ENCODE measurements at regions not wholly inside any gene's neighbourhood (a gene's known extent, or its start where the extent isn't known, plus 50 kb on each side); places are given as distances from the start of the nearest gene placed in this dataset.

DNA sequence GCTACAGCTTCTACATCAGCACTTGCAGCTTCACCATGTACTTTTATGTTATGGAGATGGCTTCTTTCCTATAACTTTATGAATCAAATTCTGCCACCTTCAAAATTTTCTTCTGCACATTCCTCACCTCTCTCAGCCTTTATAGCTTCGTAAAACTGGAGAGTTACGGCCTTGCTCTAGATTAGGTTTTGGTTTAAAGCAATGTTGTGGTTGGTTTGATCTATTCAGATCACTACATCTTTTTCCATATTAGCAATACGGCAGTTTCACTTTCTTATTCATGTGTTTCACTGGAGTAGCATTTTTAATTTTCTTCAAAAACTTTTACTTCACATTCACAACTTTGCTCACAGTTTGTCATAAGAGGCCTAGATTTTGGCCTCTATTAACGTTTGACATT, 242.9 kb upstream of the GYPC start:
- TF ChIP-seq, protein P1, sequence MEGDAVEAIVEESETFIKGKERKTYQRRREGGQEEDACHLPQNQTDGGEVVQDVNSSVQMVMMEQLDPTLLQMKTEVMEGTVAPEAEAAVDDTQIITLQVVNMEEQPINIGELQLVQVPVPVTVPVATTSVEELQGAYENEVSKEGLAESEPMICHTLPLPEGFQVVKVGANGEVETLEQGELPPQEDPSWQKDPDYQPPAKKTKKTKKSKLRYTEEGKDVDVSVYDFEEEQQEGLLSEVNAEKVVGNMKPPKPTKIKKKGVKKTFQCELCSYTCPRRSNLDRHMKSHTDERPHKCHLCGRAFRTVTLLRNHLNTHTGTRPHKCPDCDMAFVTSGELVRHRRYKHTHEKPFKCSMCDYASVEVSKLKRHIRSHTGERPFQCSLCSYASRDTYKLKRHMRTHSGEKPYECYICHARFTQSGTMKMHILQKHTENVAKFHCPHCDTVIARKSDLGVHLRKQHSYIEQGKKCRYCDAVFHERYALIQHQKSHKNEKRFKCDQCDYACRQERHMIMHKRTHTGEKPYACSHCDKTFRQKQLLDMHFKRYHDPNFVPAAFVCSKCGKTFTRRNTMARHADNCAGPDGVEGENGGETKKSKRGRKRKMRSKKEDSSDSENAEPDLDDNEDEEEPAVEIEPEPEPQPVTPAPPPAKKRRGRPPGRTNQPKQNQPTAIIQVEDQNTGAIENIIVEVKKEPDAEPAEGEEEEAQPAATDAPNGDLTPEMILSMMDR (conservative IDR thresholded peaks at IDR 0.05; ENCODE audit: low read length): no peak
- no peak for TF ChIP-seq EZH2phosphoT487 (IDR thresholded peaks at IDR 0.05; ENCODE audit: borderline replicate concordance)

Measured in Loucy (cell line).